Body of pancreas (tissue), 4 donors: ENCODE measurements at regions not wholly inside any gene's neighbourhood (a gene's known extent, or its start where the extent isn't known, plus 50 kb on each side); places are given as distances from the start of the nearest gene placed in this dataset.

Experiments used
- CTCF ChIP-seq, 7 experiments: fragments of 450-650 bp in 4 of 7; fragments of 200-600 bp in 3 of 7; sonication (generic) in 3 of 7; IDR thresholded peaks; one replicate each; pipeline ENCODE4 v1.5.1; 2016 to 2019; ENCODE audit warnings: antibody characterized with exemption in 7 of 7
- POLR2A ChIP-seq, 3 donors: fragments of 450-650 bp; IDR thresholded peaks; one replicate each; pipeline ENCODE4 v1.6.1; 2016; ENCODE audit warnings: antibody characterized with exemption in 3 of 3, mild to moderate bottlenecking in 2 of 3

- TF ChIP-seq CTCF (IDR thresholded peaks at IDR 0.05) (no peak), POLR2A (IDR thresholded peaks at IDR 0.05) (no peak)
Measured at GRCh38 chr6:16949716-16950115, 152.1 kb upstream of the STMND1 start.
